HepG2 (cell line): ENCODE measurements at regions not wholly inside any gene's neighbourhood (a gene's known extent, or its start where the extent isn't known, plus 50 kb on each side); places are given as distances from the start of the nearest gene placed in this dataset.

Experiments
- ATAC-seq: fragments of 200-7000 bp; cut with Tn5 transposase; 3 replicates; pipeline ENCODE4 v1.9.1; 2020; ENCODE audit warnings: mild to moderate bottlenecking, moderate library complexity
- BruUV-seq: library from RNA; stranded (reverse); fragments of 400-500 nt; replicated peaks from 2 replicates; lab custom pipeline; 2021; lab: Mats Ljungman, UMichigan
- CTCF ChIA-PET: fragments of 300-600 bp; formaldehyde crosslinking; extraction: SDS; loops from one replicate; lab custom pipeline; 2021; ENCODE audit warnings: low total read pairs, inconsistent platforms, low intra/inter-chr PET ratio; lab: Yijun Ruan, JAX
- POLR2A ChIA-PET: fragments of 350-600 bp; sonication (Branson Sonifier 250); formaldehyde crosslinking; loops from one replicate; lab custom pipeline; 2020; ENCODE audit warnings: antibody characterized with exemption, inconsistent platforms; lab: Yijun Ruan, JAX
- DNase-seq: peaks from one replicate; pipeline ENCODE4 v3.0.0-alpha.2; 2015; ENCODE audit warnings: low spot score
- FAIRE-seq: peaks from 3 replicates; lab custom pipeline; 2011; peaks lifted over from hg19 to GRCh38; lab: Jason Lieb, UNC
- H2AFZ ChIP-seq: one replicate; pipeline ENCODE4 v1.6.1; 2011; ENCODE audit warnings: low read length, inconsistent platforms
- H3K27ac ChIP-seq: fragments of 300-600 bp; 3 replicates; pipeline ENCODE4 v1.8.0; 2011; ENCODE audit warnings: mixed run types, mild to moderate bottlenecking, mixed read lengths, low read length, inconsistent platforms; ENCODE audit not compliant: insufficient read depth; ENCODE audit errors: extremely low read length
- H3K27me3 ChIP-seq, 2 experiments: fragments of 200-600 bp in 1 of 2; 2 replicates in 1 of 2; 3 replicates in 1 of 2; pipeline versions ENCODE4 v1.6.0 to v1.8.0; 2011; ENCODE audit warnings: low read length in 2 of 2, mild to moderate bottlenecking in 2 of 2, moderate library complexity in 2 of 2, inconsistent platforms in 1 of 2; ENCODE audit not compliant: insufficient read depth in 2 of 2, control insufficient read depth in 1 of 2
- H3K36me3 ChIP-seq, 2 experiments: fragments of 200-600 bp in 1 of 2; replicated peaks in 1 of 2; 2 replicates in 1 of 2; 3 replicates in 1 of 2; pipeline versions ENCODE4 v1.5.1 to v1.8.0; 2011; ENCODE audit warnings: low read length in 2 of 2, inconsistent platforms in 1 of 2; ENCODE audit not compliant: insufficient read depth in 2 of 2, control insufficient read depth in 1 of 2
- H3K4me1 ChIP-seq: 2 replicates; pipeline ENCODE4 v1.5.1; 2012; ENCODE audit warnings: low read length, inconsistent platforms; ENCODE audit not compliant: insufficient read depth
- H3K4me2 ChIP-seq: 2 replicates; pipeline ENCODE4 v1.6.0; 2011; ENCODE audit warnings: low read depth, low read length, inconsistent platforms
- H3K4me3 ChIP-seq, 3 experiments: fragments of 200-600 bp in 1 of 3; sonication (generic), shearing (Covaris generic) in 1 of 3; replicated peaks in 1 of 3; 2 replicates each; pipeline ENCODE4 v1.5.1; 2011 to 2016; ENCODE audit warnings: low read length in 3 of 3, inconsistent platforms in 2 of 3, low read depth in 2 of 3, mild to moderate bottlenecking in 2 of 3, control low read depth in 1 of 3, mixed read lengths in 1 of 3; ENCODE audit not compliant: insufficient read depth in 1 of 3
- H3K79me2 ChIP-seq: one replicate; pipeline ENCODE4 v1.6.1; 2011; ENCODE audit warnings: low read length, inconsistent platforms; ENCODE audit not compliant: insufficient read depth
- H3K9ac ChIP-seq: 2 replicates; pipeline ENCODE4 v1.6.0; 2011; ENCODE audit warnings: mild to moderate bottlenecking, low read depth, low read length, inconsistent platforms; ENCODE audit not compliant: insufficient read depth
- H3K9me3 ChIP-seq: 2 replicates; pipeline ENCODE4 v1.5.1; 2012; ENCODE audit warnings: mild to moderate bottlenecking, low read length
- H4K20me1 ChIP-seq: 2 replicates; pipeline ENCODE4 v1.6.0; 2011; ENCODE audit warnings: inconsistent platforms, mild to moderate bottlenecking, low read length, moderate library complexity; ENCODE audit not compliant: insufficient read depth
- BCLAF1 ChIP-seq: fragments of 450-650 bp; IDR thresholded peaks from 2 replicates; pipeline ENCODE4 v1.6.1; 2017; ENCODE audit warnings: mild to moderate bottlenecking
- EED ChIP-seq: sonication (generic); formaldehyde crosslinking; IDR thresholded peaks from 2 replicates; pipeline ENCODE4 v1.5.0; 2020; ENCODE audit warnings: mild to moderate bottlenecking, missing genetic modification reagents
- NFRKB ChIP-seq: fragments of 450-650 bp; IDR thresholded peaks from 2 replicates; pipeline ENCODE4 v1.6.1; 2017
- PAX8 ChIP-seq: sonication (generic); formaldehyde crosslinking; IDR thresholded peaks from 2 replicates; pipeline ENCODE4 v1.8.0; 2022; ENCODE audit warnings: mild to moderate bottlenecking, missing genetic modification reagents, borderline replicate concordance
- TCF7L2 ChIP-seq: IDR thresholded peaks from 2 replicates; pipeline ENCODE4 v1.6.1; 2011; ENCODE audit warnings: mild to moderate bottlenecking, low read depth, low read length, moderate library complexity
- TIGD3 ChIP-seq: sonication (generic); formaldehyde crosslinking; IDR thresholded peaks from 2 replicates; pipeline ENCODE4 v1.5.1; 2020; ENCODE audit warnings: mild to moderate bottlenecking, missing genetic modification reagents, borderline replicate concordance
- ZNF761 ChIP-seq: sonication (generic); formaldehyde crosslinking; conservative IDR thresholded peaks from 2 replicates; pipeline ENCODE4 v1.4.0; 2020; ENCODE audit warnings: mild to moderate bottlenecking, missing genetic modification reagents
- ZNF878 ChIP-seq: sonication (generic); formaldehyde crosslinking; IDR thresholded peaks from 2 replicates; pipeline ENCODE4 v1.8.1; 2023; ENCODE audit warnings: mild to moderate bottlenecking, missing genetic modification reagents, moderate library complexity
- WGBS: methylation state at CpG from one replicate; pipeline ENCODE4 v1.1.6; 2017; ENCODE audit warnings: low lambda C conversion rate; 5-methylcytosine and 5-hydroxymethylcytosine counted together
- in situ Hi-C: cut with HindIII; loops from 2 replicates; pipeline ENCODE4 v1.10.0; 2017; ENCODE audit warnings: low pct_unique_long_range_greater_than_20kb; ENCODE audit not compliant: extremely low pct_ligation_motif_present
- intact Hi-C: fragments of 100-400 bp; cut with micrococcal nuclease; formaldehyde crosslinking; loops from one replicate; pipeline ENCODE4 v1.10.0; 2022; ENCODE audit not compliant: unreplicated experiment
- TF ChIP-seq, protein P1 (sequence below): IDR thresholded peaks from 2 replicates; pipeline ENCODE4 v1.6.1; 2016; ENCODE audit warnings: missing biosample characterization, missing genetic modification reagents, low read depth

GRCh38 chr13:106432636-106433035, 102.8 kb downstream of the EFNB2 start:
- no peak for FAIRE-seq

More at GRCh38 chr13:106432636-106433035, 102.8 kb downstream of the EFNB2 start:
- no peaks in the 10 kb centered on the region for H3K36me3 ChIP-seq
- TF ChIP-seq TIGD3 (CRISPR knock-in tag) = no peak
- TF ChIP-seq PAX8 (CRISPR knock-in tag) = no peak
- TF ChIP-seq EED = no peak
- TF ChIP-seq BCLAF1 = no peak
- no peak for TF ChIP-seq TCF7L2
- TF ChIP-seq, protein P1, sequence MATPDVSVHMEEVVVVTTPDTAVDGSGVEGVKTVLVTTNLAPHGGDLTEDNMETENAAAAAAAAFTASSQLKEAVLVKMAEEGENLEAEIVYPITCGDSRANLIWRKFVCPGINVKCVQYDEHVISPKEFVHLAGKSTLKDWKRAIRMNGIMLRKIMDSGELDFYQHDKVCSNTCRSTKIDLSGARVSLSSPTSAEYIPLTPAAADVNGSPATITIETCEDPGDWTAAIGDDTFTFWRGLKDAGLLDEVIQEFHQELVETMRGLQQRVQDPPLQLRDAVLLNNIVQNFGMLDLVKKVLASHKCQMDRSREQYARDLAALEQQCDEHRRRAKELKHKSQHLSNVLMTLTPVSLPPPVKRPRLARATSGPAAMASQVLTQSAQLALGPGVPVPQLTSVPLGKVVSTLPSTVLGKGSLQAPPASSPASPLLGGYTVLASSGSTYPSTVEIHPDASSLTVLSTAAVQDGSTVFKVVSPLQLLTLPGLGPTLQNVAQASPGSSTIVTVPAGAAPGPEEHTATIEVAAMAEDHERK (CRISPR knock-in tag) = no peak
- TF ChIP-seq ZNF761 (CRISPR knock-in tag) = no peak
- TF ChIP-seq NFRKB = no peak
- no peak for TF ChIP-seq ZNF878 (CRISPR knock-in tag)
- H3K79me2 ChIP-seq = no peaks in the 10 kb centered on the region
- ChIA-PET POLR2A (no interaction called here), CTCF (no interaction called here)
- H4K20me1 ChIP-seq = no peaks in the 10 kb centered on the region
- no peak overlapping the region for H3K27ac ChIP-seq
- in situ Hi-C loops (no loop called here), intact Hi-C loops (no loop called here)
- no peaks in the 10 kb centered on the region for H3K4me1 ChIP-seq
- no peaks in the 10 kb centered on the region for H3K9me3 ChIP-seq
- ATAC-seq = no peak
- H3K27me3 ChIP-seq = no peaks in the 10 kb centered on the region; a peak in 1 of 5 replicates
- DNase-seq = no peak
- no TSS peak for BruUV-seq
- H3K4me2 ChIP-seq = no peak overlapping the region
- H2AFZ ChIP-seq = no peak overlapping the region
- H3K4me3 ChIP-seq = no peak overlapping the region
- WGBS = 5% methylated on average over 3 of the region's 3 CpGs
- H3K9ac ChIP-seq = no peak overlapping the region
